GM13976 (cell line): ENCODE measurements at regions not wholly inside any gene's neighbourhood (a gene's known extent, or its start where the extent isn't known, plus 50 kb on each side); places are given as distances from the start of the nearest gene placed in this dataset.

Experiments
- DNase-seq: peaks from one replicate; pipeline ENCODE4 v3.0.0; 2012; ENCODE audit warnings: low spot score
- CTCF ChIP-seq: IDR thresholded peaks from 2 replicates; pipeline ENCODE4 v1.5.1; 2012; ENCODE audit warnings: borderline replicate concordance, mild to moderate bottlenecking; ENCODE audit not compliant: insufficient read depth; ENCODE audit errors: extremely low read depth, missing control alignments, control extremely low read depth
- in situ Hi-C: fragments of 300-500 bp; cut with MboI; formaldehyde crosslinking; loops from one replicate; pipeline ENCODE4 v1.12.0; 2022; ENCODE audit warnings: low sequenced_read_pairs, mixed read lengths, inconsistent platforms; ENCODE audit not compliant: unreplicated experiment

- DNase-seq, result no peak
- no peak for TF ChIP-seq CTCF
- in situ Hi-C loops, result no loop called here
Measured at GRCh38 chr5:17816944-17817343, 182.7 kb downstream of the TAF11L14 start.

GRCh38 chr5:17817990-17818389 is 183.7 kb downstream of the TAF11L14 start:
- in situ Hi-C loops, result no loop called here
- no peak for DNase-seq

GRCh38 chr5:17819783-17820182 is 185.5 kb downstream of the TAF11L14 start:
- in situ Hi-C loops, result no loop called here
- TF ChIP-seq CTCF, result no peak
- no peak for DNase-seq

More at GRCh38 chr5:17817990-17818389, 183.7 kb downstream of the TAF11L14 start:
- no peak for TF ChIP-seq CTCF

GRCh38 chr5:17828681-17829080 is 194.4 kb downstream of the TAF11L14 start:
- no peak for TF ChIP-seq CTCF
- no peak for DNase-seq
- in situ Hi-C loops, result no loop called here

GRCh38 chr5:17829456-17829855 is 195.2 kb downstream of the TAF11L14 start:
- TF ChIP-seq CTCF, result no peak
- in situ Hi-C loops, result no loop called here
- no peak for DNase-seq

- in situ Hi-C loops, result no loop called here
- no peak for TF ChIP-seq CTCF
- DNase-seq, result no peak
Measured at GRCh38 chr5:17831279-17831678, 197.0 kb downstream of the TAF11L14 start.
